Esophagus muscularis mucosa (tissue), 4 donors: ENCODE measurements at regions not wholly inside any gene's neighbourhood (a gene's known extent, or its start where the extent isn't known, plus 50 kb on each side); places are given as distances from the start of the nearest gene placed in this dataset.

Source experiments
- DNase-seq: peaks from one replicate; pipeline ENCODE4 v3.0.0-alpha.2; 2017; ENCODE audit errors: extremely low spot score
- H3K27ac ChIP-seq, 4 donors: fragments of 200-600 bp; sonication (generic); replicated peaks in 1 of 4; 1 replicate in 3 of 4; 2 replicates in 1 of 4; pipeline ENCODE4 v1.5.1; 2016 to 2019; ENCODE audit warnings: mild to moderate bottlenecking in 1 of 4
- H3K27me3 ChIP-seq, 4 donors: fragments of 200-600 bp; sonication (generic); one replicate each; pipeline versions ENCODE4 v1.5.1 to v1.6.0; 2016 to 2019
- H3K36me3 ChIP-seq, 4 donors: fragments of 200-600 bp; sonication (generic); one replicate each; pipeline ENCODE4 v1.5.1; 2016 to 2019
- H3K4me1 ChIP-seq, 4 donors: fragments of 200-600 bp; sonication (generic); one replicate each; pipeline ENCODE4 v1.5.1; 2016 to 2019
- H3K4me3 ChIP-seq, 4 donors: fragments of 200-600 bp; sonication (generic); 1 replicate in 2 of 4; 2 replicates in 2 of 4; pipeline ENCODE4 v1.5.1; 2016 to 2019; ENCODE audit warnings: mild to moderate bottlenecking in 4 of 4, moderate library complexity in 1 of 4
- H3K9me3 ChIP-seq, 4 donors: fragments of 200-600 bp; sonication (generic); 1 replicate in 3 of 4; 2 replicates in 1 of 4; pipeline ENCODE4 v1.5.1; 2016 to 2019
- EP300 ChIP-seq: sonication (generic); formaldehyde crosslinking; IDR thresholded peaks from one replicate; pipeline ENCODE4 v1.6.1; 2017; ENCODE audit warnings: antibody characterized with exemption
- POLR2A ChIP-seq: fragments of 450-650 bp; IDR thresholded peaks from one replicate; pipeline ENCODE4 v1.6.1; 2017; ENCODE audit warnings: antibody characterized with exemption, moderate library complexity, mild to moderate bottlenecking, low read depth
- POLR2AphosphoS5 ChIP-seq, 2 donors: sonication (generic); formaldehyde crosslinking; IDR thresholded peaks; one replicate each; pipeline ENCODE4 v1.6.1; 2017; ENCODE audit warnings: antibody characterized with exemption in 2 of 2
- WGBS: methylation state at CpG from one replicate; pipeline ENCODE4 v1.1.5; 2018; 5-methylcytosine and 5-hydroxymethylcytosine counted together
- intact Hi-C: fragments of 100-400 bp; cut with DNase I; formaldehyde crosslinking; loops from one replicate; pipeline ENCODE4 v1.15.1; 2023
- TF ChIP-seq, protein P1 (sequence below), 3 experiments: fragments of 200-600 bp in 2 of 3; fragments of 450-650 bp in 1 of 3; sonication (generic) in 2 of 3; IDR thresholded peaks; one replicate each; pipeline ENCODE4 v1.5.1; 2017 to 2019; ENCODE audit warnings: antibody characterized with exemption in 3 of 3, mild to moderate bottlenecking in 2 of 3, moderate library complexity in 1 of 3

DNA sequence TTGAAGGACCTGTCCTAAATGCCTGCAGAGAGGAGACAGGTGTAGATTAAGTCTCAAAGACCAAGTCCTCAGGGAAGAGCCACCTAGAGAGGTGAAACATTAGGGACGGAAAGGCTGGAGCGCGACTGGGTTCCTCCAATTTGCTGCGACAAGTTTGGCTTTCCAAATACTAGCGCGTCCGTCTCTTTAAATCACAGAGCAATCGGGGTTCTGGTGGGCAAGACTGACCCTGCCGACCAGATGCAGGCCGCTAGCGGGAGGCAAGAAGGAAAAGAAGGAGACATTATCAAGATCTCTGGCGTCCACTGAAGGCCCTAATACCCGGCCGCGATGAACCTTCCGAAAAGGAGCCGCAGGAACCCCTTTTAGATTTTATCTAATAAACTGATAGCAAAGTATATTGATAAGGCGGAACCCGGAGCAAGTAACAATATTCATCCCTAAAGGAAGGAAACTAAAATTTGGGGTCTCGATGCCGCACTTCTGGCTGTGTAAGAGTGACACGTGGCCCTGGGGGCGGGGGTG, 128.2 kb upstream of the C11orf58 start:
- H3K27me3 ChIP-seq = peaks cover 0 to 100% (median 77%) of the 10 kb centered on the region in 4 donors
- DNase-seq = no peak
- intact Hi-C loops = loop anchor here (5.0 to 10.0 kb wide), 3 partner anchors 788 to 1285 kb away; no protein-coding TSS in a partner anchor

DNA sequence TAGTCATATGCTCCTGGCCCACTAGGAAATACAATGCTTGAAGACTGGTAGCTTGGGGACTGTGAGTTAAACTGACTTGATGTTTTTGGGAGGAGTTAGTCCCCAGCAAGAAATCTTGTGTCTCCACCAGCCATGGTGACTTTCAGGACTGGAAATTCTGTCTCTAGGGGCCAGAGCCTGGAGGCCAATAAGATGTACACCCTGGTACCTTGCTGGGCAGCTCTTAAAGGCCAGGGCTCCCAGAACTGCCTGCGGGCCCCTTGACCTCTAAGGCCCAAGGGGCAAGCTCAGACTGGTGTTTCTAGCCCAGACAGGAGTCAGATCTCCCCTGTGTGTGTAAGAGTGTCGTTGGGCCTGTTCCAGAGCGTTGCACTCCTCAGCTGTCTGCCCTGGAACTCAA, 128.7 kb upstream of the C11orf58 start:
- DNase-seq = no peak
- Histone ChIP-seq H3K27ac (no peak overlapping the region), H3K27me3 (peaks cover 0 to 100% (median 78%) of the 10 kb centered on the region in 4 donors), H3K9me3 (no peaks in the 10 kb centered on the region), H3K4me1 (peaks cover 21 to 60% (median 52%) of the 10 kb centered on the region in 4 donors), H3K4me3 (no peak overlapping the region), H3K36me3 (no peaks in the 10 kb centered on the region)
- intact Hi-C loops = loop anchor here (5.0 to 10.0 kb wide), 4 partner anchors 665 to 1285 kb away; no protein-coding TSS in a partner anchor
- WGBS = 83% methylated on average over 1 of the region's 3 CpGs
- TF ChIP-seq POLR2AphosphoS5 (IDR thresholded peaks at IDR 0.05) = no peak
- TF ChIP-seq EP300 = no peak
- TF ChIP-seq, protein P1, sequence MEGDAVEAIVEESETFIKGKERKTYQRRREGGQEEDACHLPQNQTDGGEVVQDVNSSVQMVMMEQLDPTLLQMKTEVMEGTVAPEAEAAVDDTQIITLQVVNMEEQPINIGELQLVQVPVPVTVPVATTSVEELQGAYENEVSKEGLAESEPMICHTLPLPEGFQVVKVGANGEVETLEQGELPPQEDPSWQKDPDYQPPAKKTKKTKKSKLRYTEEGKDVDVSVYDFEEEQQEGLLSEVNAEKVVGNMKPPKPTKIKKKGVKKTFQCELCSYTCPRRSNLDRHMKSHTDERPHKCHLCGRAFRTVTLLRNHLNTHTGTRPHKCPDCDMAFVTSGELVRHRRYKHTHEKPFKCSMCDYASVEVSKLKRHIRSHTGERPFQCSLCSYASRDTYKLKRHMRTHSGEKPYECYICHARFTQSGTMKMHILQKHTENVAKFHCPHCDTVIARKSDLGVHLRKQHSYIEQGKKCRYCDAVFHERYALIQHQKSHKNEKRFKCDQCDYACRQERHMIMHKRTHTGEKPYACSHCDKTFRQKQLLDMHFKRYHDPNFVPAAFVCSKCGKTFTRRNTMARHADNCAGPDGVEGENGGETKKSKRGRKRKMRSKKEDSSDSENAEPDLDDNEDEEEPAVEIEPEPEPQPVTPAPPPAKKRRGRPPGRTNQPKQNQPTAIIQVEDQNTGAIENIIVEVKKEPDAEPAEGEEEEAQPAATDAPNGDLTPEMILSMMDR (IDR thresholded peaks at IDR 0.05) = no peak
- TF ChIP-seq POLR2A = no peak

More for the DNA sequence above, 128.2 kb upstream of the C11orf58 start:
- Histone ChIP-seq H3K9me3 (no peaks in the 10 kb centered on the region), H3K36me3 (no peaks in the 10 kb centered on the region), H3K4me3 (no peak overlapping the region), H3K4me1 (peaks cover 21 to 55% (median 47%) of the 10 kb centered on the region in 4 donors), H3K27ac (no peak overlapping the region)
- 46% methylated on average over 23 of the region's 23 CpGs for WGBS
- TF ChIP-seq EP300 (no peak), POLR2AphosphoS5 (IDR thresholded peaks at IDR 0.05) (no peak), POLR2A (no peak)
- TF ChIP-seq, protein P1 (IDR thresholded peaks at IDR 0.05) = no peak

DNA sequence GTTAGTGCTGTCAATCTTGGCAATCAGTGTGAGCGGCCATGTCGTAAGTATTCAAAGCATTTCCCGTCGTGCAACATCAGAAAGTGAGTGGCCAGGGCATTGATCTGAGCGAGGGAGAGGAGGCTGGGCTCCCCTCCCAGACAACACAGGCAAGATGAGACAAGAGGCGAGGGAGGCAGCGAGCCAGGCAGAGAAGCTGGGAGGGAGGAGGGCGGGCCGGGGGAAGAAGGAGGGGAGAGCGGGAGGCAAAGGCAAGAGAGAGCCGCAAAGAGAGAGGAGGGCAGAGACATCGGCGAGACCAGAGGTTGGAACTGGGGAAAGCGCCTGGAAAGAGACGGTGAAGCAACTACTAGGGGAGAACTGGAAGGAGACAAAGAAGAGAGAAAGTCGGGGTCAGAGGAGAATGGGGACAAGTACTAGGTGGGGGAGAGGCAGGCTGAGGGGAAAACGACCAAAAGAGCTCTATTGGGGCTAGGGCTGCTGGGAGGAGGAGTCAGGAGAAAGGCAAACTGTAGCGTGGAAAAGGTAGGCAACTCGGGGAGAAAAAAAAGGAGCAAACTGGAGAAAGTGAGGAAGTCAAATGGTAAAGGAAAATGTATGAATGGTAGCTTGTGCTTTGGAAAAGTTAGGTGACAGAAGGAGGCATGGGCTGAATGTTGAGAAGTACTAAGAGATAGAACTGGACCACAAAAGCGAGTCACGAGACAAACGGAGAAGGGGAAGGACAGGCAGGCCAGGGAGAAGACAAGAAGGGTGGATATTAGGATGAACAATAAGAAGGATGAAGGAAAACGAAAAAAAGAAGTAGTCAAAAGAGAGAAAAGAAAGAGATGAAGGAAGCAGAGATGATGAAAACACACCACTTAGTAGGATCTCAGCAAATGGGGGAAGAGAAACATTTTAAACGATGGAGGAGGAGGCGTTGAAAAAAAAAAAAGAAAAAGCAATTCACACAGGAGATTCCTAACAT, 130.5 kb upstream of the C11orf58 start:
- 15% methylated on average over 25 of the region's 25 CpGs for WGBS
- H3K36me3 ChIP-seq = no peaks in the 10 kb centered on the region
- no peak for DNase-seq
- TF ChIP-seq, protein P1 (IDR thresholded peaks at IDR 0.05) = no peak
- TF ChIP-seq EP300 (no peak), POLR2AphosphoS5 (IDR thresholded peaks at IDR 0.05) (peak in 1 of 2 donors; percentile 52), POLR2A (no peak)
- H3K27me3 ChIP-seq = peaks cover 0 to 100% (median 74%) of the 10 kb centered on the region in 4 donors
- H3K9me3 ChIP-seq = no peaks in the 10 kb centered on the region
- peaks cover 22 to 53% (median 48%) of the 10 kb centered on the region in 4 donors for H3K4me1 ChIP-seq
- intact Hi-C loops = loop anchor here (10.0 kb wide), 1 partner anchor 663 kb away; no protein-coding TSS in a partner anchor
- H3K27ac ChIP-seq = peak overlapping the region; percentile 71 to 83 (median 74)
- H3K4me3 ChIP-seq = peak overlapping the region; percentile 59 to 67 (median 66)

DNA sequence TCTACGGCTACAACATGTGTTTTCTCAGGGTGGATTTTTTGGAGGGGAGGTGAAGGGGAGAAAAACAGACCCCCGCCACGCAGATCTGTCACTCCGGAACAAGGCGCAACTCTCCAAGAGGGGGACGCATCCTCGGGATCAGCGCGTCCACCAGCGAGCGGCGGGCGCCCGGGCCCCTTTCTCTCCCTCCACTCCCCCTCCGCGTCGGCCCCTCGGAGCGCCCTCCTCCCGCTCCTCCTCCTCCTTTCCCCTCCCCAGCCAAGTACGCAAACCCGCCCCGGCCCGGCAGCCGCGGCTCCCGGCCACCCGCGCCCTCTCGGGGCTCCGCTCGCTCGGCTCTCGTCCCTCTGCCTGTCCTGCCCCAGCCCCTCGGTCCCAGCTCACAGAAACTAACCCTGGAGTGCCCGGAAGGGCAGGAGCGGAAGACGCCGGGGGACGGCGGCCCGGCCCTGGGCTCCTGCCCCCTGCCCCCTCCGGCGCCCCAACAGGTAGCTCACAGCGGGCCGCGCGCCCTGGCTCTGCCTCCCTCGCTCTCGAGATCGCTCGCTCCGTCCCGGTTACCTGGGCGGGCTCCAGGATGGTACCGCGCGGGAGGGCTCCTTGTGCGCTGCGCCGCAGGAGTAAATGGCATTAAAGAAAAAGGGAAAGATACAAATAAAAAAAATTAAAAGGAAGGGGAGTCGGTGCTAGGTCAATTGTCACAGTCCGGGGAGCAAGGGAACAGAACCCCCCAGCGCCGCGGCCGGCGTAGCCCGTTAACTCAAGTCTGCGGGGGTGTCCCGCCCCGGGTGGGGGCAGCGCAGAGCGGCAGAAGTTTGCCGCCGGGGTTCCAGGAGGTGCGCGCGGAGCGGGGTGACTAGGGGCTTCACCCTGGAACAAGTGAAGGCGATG, 131.4 kb upstream of the C11orf58 start:
- peaks cover 0 to 98% (median 65%) of the 10 kb centered on the region in 4 donors for H3K27me3 ChIP-seq
- DNase-seq = no peak

More for the DNA sequence above, 131.4 kb upstream of the C11orf58 start:
- Histone ChIP-seq H3K4me1 (peaks cover 26 to 45% (median 42%) of the 10 kb centered on the region in 4 donors), H3K4me3 (peak overlapping the region; percentile 59 to 67 (median 66)), H3K36me3 (no peaks in the 10 kb centered on the region), H3K27ac (peak overlapping the region; percentile 71 to 83 (median 74)), H3K9me3 (no peaks in the 10 kb centered on the region)
- 2% methylated on average over 56 of the region's 81 CpGs for WGBS
- intact Hi-C loops = loop anchor here (10.0 kb wide), 1 partner anchor 662 kb away; no protein-coding TSS in a partner anchor
- TF ChIP-seq EP300 (no peak), POLR2A (no peak), POLR2AphosphoS5 (IDR thresholded peaks at IDR 0.05) (no peak)
